SK-N-SH (cell line): ENCODE measurements at regions not wholly inside any gene's neighbourhood (a gene's known extent, or its start where the extent isn't known, plus 50 kb on each side); places are given as distances from the start of the nearest gene placed in this dataset.

Source experiments
- CTCF ChIA-PET: fragments of 300-600, 350-600 bp; formaldehyde crosslinking; extraction: SDS; loops from one replicate; lab custom pipeline; 2021; lab: Yijun Ruan, JAX
- POLR2A ChIA-PET: fragments of 350-600 bp; sonication (Branson Sonifier 250); formaldehyde crosslinking; extraction: SDS; loops from one replicate; lab custom pipeline; 2020; ENCODE audit warnings: antibody characterized with exemption, inconsistent platforms; lab: Yijun Ruan, JAX
- DNase-seq: peaks from one replicate; pipeline ENCODE4 v3.0.0; 2012
- H2AFZ ChIP-seq: fragments of 200-600 bp; sonication (generic); 2 replicates; pipeline ENCODE4 v1.8.1; 2016; ENCODE audit warnings: antibody characterized with exemption, mild to moderate bottlenecking, low read depth
- H3F3A ChIP-seq: fragments of 200-600 bp; sonication (generic); replicated peaks from 2 replicates; pipeline ENCODE3; 2016; ENCODE audit warnings: antibody characterized with exemption, mild to moderate bottlenecking; ENCODE audit not compliant: insufficient read depth
- H3K27ac ChIP-seq, 2 experiments: fragments of 200-500 bp in 1 of 2; fragments of 200-600 bp in 1 of 2; sonication (Bioruptor generic) in 1 of 2; sonication (generic), shearing (Covaris generic) in 1 of 2; 2 replicates each; pipeline versions ENCODE4 v1.5.1 to v1.6.1; 2014 to 2016; ENCODE audit warnings: low read depth in 2 of 2, inconsistent platforms in 1 of 2, low read length in 1 of 2, mild to moderate bottlenecking in 1 of 2, mixed read lengths in 1 of 2
- H3K27me3 ChIP-seq: fragments of 200-600 bp; sonication (generic), shearing (Covaris generic); 2 replicates; pipeline ENCODE4 v1.6.1; 2016; ENCODE audit warnings: mixed run types; ENCODE audit not compliant: insufficient read depth
- H3K36me3 ChIP-seq, 2 experiments: fragments of 200-500 bp in 1 of 2; fragments of 200-600 bp in 1 of 2; sonication (Bioruptor generic) in 1 of 2; sonication (generic) in 1 of 2; replicated peaks in 1 of 2; 2 replicates each; pipeline versions ENCODE3 to v1.5.1; 2014 to 2016; ENCODE audit warnings: low read length in 1 of 2, mild to moderate bottlenecking in 1 of 2; ENCODE audit not compliant: insufficient read depth in 2 of 2, control insufficient read depth in 1 of 2
- H3K4me1 ChIP-seq, 2 experiments: fragments of 200-500 bp in 1 of 2; fragments of 200-600 bp in 1 of 2; sonication (Bioruptor generic) in 1 of 2; sonication (generic), shearing (Covaris generic) in 1 of 2; 2 replicates each; pipeline versions ENCODE4 v1.5.1 to v1.6.1; 2014 to 2016; ENCODE audit warnings: low read depth in 1 of 2, low read length in 1 of 2, mixed run types in 1 of 2; ENCODE audit not compliant: insufficient read depth in 2 of 2, control insufficient read depth in 1 of 2
- H3K4me2 ChIP-seq: fragments of 200-600 bp; sonication (generic), shearing (Covaris generic); 2 replicates; pipeline ENCODE4 v1.6.1; 2017; ENCODE audit warnings: mixed run types
- H3K4me3 ChIP-seq, 2 experiments: fragments of 200-500 bp in 1 of 2; fragments of 200-600 bp in 1 of 2; sonication (Bioruptor generic) in 1 of 2; sonication (generic), shearing (Covaris generic) in 1 of 2; 2 replicates each; pipeline versions ENCODE4 v1.5.1 to v1.8.1; 2014 to 2016; ENCODE audit warnings: low read depth in 2 of 2, inconsistent platforms in 1 of 2, low read length in 1 of 2, mild to moderate bottlenecking in 1 of 2, mixed read lengths in 1 of 2, moderate library complexity in 1 of 2
- H3K79me2 ChIP-seq: fragments of 200-600 bp; sonication (generic); 2 replicates; pipeline ENCODE4 v1.8.1; 2017; ENCODE audit warnings: mild to moderate bottlenecking; ENCODE audit not compliant: insufficient read depth
- H3K9ac ChIP-seq: fragments of 200-600 bp; sonication (generic); 2 replicates; pipeline ENCODE4 v1.6.1; 2017; ENCODE audit warnings: mixed run types
- H3K9me2 ChIP-seq: fragments of 200-600 bp; sonication (generic); 2 replicates; pipeline ENCODE4 v1.6.1; 2017; ENCODE audit warnings: mixed run types
- H3K9me3 ChIP-seq: fragments of 200-600 bp; sonication (generic); 2 replicates; pipeline ENCODE4 v1.6.1; 2017; ENCODE audit warnings: mixed run types, mild to moderate bottlenecking, moderate library complexity
- H4K20me1 ChIP-seq: fragments of 200-600 bp; sonication (generic); 2 replicates; pipeline ENCODE4 v1.6.1; 2017; ENCODE audit warnings: mild to moderate bottlenecking, mixed run types; ENCODE audit not compliant: insufficient read depth
- CHD2 ChIP-seq: fragments of 150-350 bp; IDR thresholded peaks from 2 replicates; pipeline ENCODE4 v1.6.1; 2018; ENCODE audit warnings: low read length; ENCODE audit not compliant: partially characterized antibody
- CTCF ChIP-seq: fragments of 200-600 bp; sonication (generic); IDR thresholded peaks from 2 replicates; pipeline ENCODE4 v1.6.1; 2017; ENCODE audit warnings: antibody characterized with exemption, mild to moderate bottlenecking, moderate library complexity
- FOXM1 ChIP-seq: IDR thresholded peaks from 2 replicates; pipeline ENCODE4 v1.4.0; 2012; ENCODE audit warnings: low read depth, mild to moderate bottlenecking
- GABPA ChIP-seq: IDR thresholded peaks from 2 replicates; pipeline ENCODE4 v1.4.0; 2012; ENCODE audit warnings: low read depth, mild to moderate bottlenecking
- MXI1 ChIP-seq: IDR thresholded peaks from 2 replicates; pipeline ENCODE4 v1.6.1; 2012; ENCODE audit warnings: mild to moderate bottlenecking, low read depth, low read length, improper control_type of control experiment
- NFIC ChIP-seq: IDR thresholded peaks from 2 replicates; pipeline ENCODE4 v1.4.0; 2012; ENCODE audit warnings: borderline replicate concordance
- NRF1 ChIP-seq: IDR thresholded peaks from 2 replicates; pipeline ENCODE4 v1.6.1; 2012; ENCODE audit warnings: low read depth, mild to moderate bottlenecking, low read length
- PBX3 ChIP-seq: IDR thresholded peaks from 2 replicates; pipeline ENCODE4; 2012
- POLR2AphosphoS5 ChIP-seq: IDR thresholded peaks from 2 replicates; pipeline ENCODE4 v1.6.1; 2012; ENCODE audit warnings: low read depth, low read length
- RCOR1 ChIP-seq: fragments of 150-350 bp; IDR thresholded peaks from 2 replicates; pipeline ENCODE4 v1.6.1; 2017; ENCODE audit warnings: antibody characterized with exemption, low read length
- RFX5 ChIP-seq: IDR thresholded peaks from 2 replicates; pipeline ENCODE4 v1.6.1; 2012; ENCODE audit warnings: mild to moderate bottlenecking, improper control_type of control experiment, low read length
- SIN3A ChIP-seq: IDR thresholded peaks from 2 replicates; pipeline ENCODE4 v1.6.1; 2012; ENCODE audit warnings: low read depth, mild to moderate bottlenecking, low read length, moderate library complexity, borderline replicate concordance
- SMC3 ChIP-seq: IDR thresholded peaks from 2 replicates; pipeline ENCODE4 v1.6.1; 2012; ENCODE audit warnings: low read depth, low read length, improper control_type of control experiment
- TAF1 ChIP-seq: IDR thresholded peaks from 2 replicates; pipeline ENCODE4 v1.6.1; 2012; ENCODE audit warnings: low read depth, mild to moderate bottlenecking, low read length, moderate library complexity, borderline replicate concordance
- YY1 ChIP-seq: IDR thresholded peaks from 2 replicates; pipeline ENCODE4 v1.4.0; 2012; ENCODE audit warnings: low read depth, mild to moderate bottlenecking
- ZBTB33 ChIP-seq: IDR thresholded peaks from 2 replicates; pipeline ENCODE4 v1.4.0; 2012; ENCODE audit warnings: low read depth, borderline replicate concordance
- WGBS: methylation state at CpG from one replicate; pipeline ENCODE4 v1.1.6; 2017; ENCODE audit warnings: low lambda C conversion rate; 5-methylcytosine and 5-hydroxymethylcytosine counted together
- TF ChIP-seq, protein P1 (sequence below): fragments of 150-350 bp; IDR thresholded peaks from 2 replicates; pipeline ENCODE4 v1.6.1; 2017; ENCODE audit warnings: antibody characterized with exemption, low read length, low read depth, borderline replicate concordance

DNA sequence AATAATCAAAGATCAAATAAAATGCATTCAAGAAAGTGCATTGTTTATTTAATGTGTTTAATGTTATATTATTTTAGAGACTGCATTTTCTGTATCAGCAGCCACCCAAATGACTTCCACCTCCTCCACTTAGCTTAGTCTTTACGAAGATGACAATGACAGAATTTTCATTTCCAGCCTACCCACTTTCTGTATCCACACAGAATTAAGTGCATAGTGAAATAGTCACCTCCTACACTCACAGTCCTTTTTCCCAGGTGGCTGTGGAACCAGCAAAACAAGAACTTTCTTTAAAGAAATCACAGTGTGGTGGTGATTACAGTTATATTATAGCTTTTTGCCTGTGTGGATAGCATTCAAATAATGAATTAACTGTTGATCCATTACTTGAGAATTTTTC is 66.2 kb upstream of the KCNK1 start (continued):
- TF ChIP-seq NRF1: no peak
- TF ChIP-seq RFX5: no peak
- TF ChIP-seq CTCF: no peak
- no peak for TF ChIP-seq FOXM1

- ChIA-PET CTCF (no interaction called here), POLR2A (no interaction called here)
- TF ChIP-seq PBX3 (no peak), MXI1 (no peak)
These were observed 64.5 kb upstream of the KCNK1 start for GRCh38 chr1:233549404-233549803.

DNA sequence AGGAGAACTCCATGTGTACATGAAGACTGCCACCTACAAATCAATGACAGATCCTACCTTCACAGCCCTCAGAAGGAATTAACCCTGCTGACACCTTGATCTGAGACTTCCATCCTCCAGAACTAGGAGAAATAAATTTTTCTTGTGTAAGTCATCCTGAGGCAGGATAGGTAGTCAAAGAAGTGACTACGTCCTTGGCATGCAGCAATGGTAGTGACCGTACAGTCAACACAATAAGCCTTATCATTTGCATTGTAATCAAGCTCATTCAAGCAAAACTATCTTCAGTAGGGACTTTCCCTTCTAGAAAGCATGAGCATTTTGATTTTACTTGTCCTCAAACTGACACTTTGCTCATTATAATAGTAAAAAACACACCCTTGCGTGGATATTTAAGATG is 64.0 kb upstream of the KCNK1 start:
- Histone ChIP-seq H3K9ac (no peak overlapping the region), H3K9me3 (no peaks in the 10 kb centered on the region), H3K27ac (no peak overlapping the region), H3K36me3 (no peaks in the 10 kb centered on the region), H3K4me2 (no peak overlapping the region), H3F3A (no peaks in the 10 kb centered on the region), H3K79me2 (no peaks in the 10 kb centered on the region), H3K27me3 (no peaks in the 10 kb centered on the region), H3K4me3 (no peak overlapping the region), H3K4me1 (no peaks in the 10 kb centered on the region), H2AFZ (no peak overlapping the region), H4K20me1 (no peaks in the 10 kb centered on the region), H3K9me2 (no peaks in the 10 kb centered on the region)
- no peak for TF ChIP-seq NFIC
- TF ChIP-seq YY1: no peak
- TF ChIP-seq POLR2AphosphoS5: no peak
- TF ChIP-seq ZBTB33: no peak
- no peak for TF ChIP-seq RCOR1
- TF ChIP-seq GABPA: no peak
- TF ChIP-seq CHD2: no peak
- TF ChIP-seq SMC3: no peak
- TF ChIP-seq NRF1: no peak
- TF ChIP-seq PBX3: no peak
- TF ChIP-seq, protein P1, sequence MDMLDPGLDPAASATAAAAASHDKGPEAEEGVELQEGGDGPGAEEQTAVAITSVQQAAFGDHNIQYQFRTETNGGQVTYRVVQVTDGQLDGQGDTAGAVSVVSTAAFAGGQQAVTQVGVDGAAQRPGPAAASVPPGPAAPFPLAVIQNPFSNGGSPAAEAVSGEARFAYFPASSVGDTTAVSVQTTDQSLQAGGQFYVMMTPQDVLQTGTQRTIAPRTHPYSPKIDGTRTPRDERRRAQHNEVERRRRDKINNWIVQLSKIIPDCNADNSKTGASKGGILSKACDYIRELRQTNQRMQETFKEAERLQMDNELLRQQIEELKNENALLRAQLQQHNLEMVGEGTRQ: no peak
- no peak for TF ChIP-seq SIN3A
- no peak for TF ChIP-seq RFX5
- no peak for TF ChIP-seq TAF1
- POLR2A ChIA-PET: no interaction called here
- WGBS: 71% methylated on average over 3 of the region's 3 CpGs
- no peak for DNase-seq
- CTCF ChIA-PET: no interaction called here

More at GRCh38 chr1:233549404-233549803, 64.5 kb upstream of the KCNK1 start:
- 48% methylated on average over 2 of the region's 2 CpGs for WGBS
- Histone ChIP-seq H3K4me3 (no peak overlapping the region), H3K9ac (no peak overlapping the region), H3K4me2 (no peak overlapping the region), H3K9me2 (no peaks in the 10 kb centered on the region), H3K79me2 (no peaks in the 10 kb centered on the region), H3K27me3 (no peaks in the 10 kb centered on the region), H3K9me3 (no peaks in the 10 kb centered on the region), H3F3A (no peaks in the 10 kb centered on the region), H3K4me1 (no peaks in the 10 kb centered on the region), H4K20me1 (no peaks in the 10 kb centered on the region), H3K27ac (no peak overlapping the region), H2AFZ (no peak overlapping the region), H3K36me3 (no peaks in the 10 kb centered on the region)
- no peak for DNase-seq
